ENCODE measurements at regions not wholly inside any gene's neighbourhood (a gene's known extent, or its start where the extent isn't known, plus 50 kb on each side); places are given as distances from the start of the nearest gene placed in this dataset.
"Not testable (repeated sequence)": the region's sequence is repeated elsewhere in the genome, so short reads cannot be mapped to it uniquely, and the experiment has no call there.

DNA sequence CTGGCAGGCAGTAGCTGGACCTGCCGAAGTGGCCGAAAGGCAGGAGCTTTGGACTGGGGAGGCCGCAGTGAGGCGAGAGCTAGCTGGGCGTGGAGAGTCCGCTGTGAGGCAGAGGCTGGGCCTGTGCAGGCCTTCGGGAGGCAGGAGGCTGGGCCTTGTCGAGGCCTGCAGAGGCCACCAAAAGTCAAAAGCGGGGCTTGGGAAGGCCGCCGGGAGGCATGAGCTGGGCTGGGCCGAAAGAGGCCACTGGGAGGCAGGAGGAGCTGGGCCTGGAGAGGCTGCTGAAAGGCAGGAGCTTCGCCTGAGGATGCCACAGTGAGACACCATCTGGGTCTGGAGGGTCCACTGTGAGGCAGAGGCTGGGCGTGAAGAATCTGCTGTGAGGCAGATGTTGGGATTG is 105.8 kb upstream of the TP53BP2 start:
- TF ChIP-seq, protein P1, sequence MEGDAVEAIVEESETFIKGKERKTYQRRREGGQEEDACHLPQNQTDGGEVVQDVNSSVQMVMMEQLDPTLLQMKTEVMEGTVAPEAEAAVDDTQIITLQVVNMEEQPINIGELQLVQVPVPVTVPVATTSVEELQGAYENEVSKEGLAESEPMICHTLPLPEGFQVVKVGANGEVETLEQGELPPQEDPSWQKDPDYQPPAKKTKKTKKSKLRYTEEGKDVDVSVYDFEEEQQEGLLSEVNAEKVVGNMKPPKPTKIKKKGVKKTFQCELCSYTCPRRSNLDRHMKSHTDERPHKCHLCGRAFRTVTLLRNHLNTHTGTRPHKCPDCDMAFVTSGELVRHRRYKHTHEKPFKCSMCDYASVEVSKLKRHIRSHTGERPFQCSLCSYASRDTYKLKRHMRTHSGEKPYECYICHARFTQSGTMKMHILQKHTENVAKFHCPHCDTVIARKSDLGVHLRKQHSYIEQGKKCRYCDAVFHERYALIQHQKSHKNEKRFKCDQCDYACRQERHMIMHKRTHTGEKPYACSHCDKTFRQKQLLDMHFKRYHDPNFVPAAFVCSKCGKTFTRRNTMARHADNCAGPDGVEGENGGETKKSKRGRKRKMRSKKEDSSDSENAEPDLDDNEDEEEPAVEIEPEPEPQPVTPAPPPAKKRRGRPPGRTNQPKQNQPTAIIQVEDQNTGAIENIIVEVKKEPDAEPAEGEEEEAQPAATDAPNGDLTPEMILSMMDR (IDR thresholded peaks at IDR 0.05 in 4 of 5, conservative IDR thresholded peaks at IDR 0.05 in 1 of 5), result not testable (repeated sequence)
- not testable (repeated sequence) for TF ChIP-seq POLR2A (IDR thresholded peaks at IDR 0.05)

Data from gastrocnemius medialis (tissue), 4 donors.